SJCRH30 (cell line): ENCODE measurements at regions not wholly inside any gene's neighbourhood (a gene's known extent, or its start where the extent isn't known, plus 50 kb on each side); places are given as distances from the start of the nearest gene placed in this dataset.

Experiments
- DNase-seq, 2 experiments: peaks; one replicate each; pipeline ENCODE4 v3.0.0-alpha.2; 2015 to 2020
- H3K27ac ChIP-seq: fragments of 250-450 bp; sonication (Bioruptor Pico); 2 replicates; pipeline ENCODE4 v1.5.1; 2020; ENCODE audit warnings: mild to moderate bottlenecking, moderate library complexity
- H3K27me3 ChIP-seq: fragments of 250-450 bp; sonication (Bioruptor Pico); 2 replicates; pipeline ENCODE4 v1.5.1; 2020; ENCODE audit warnings: mild to moderate bottlenecking, moderate library complexity
- H3K36me3 ChIP-seq: fragments of 250-450 bp; sonication (Bioruptor Pico); 2 replicates; pipeline ENCODE4 v1.5.1; 2020; ENCODE audit warnings: mild to moderate bottlenecking, moderate library complexity
- H3K4me1 ChIP-seq: fragments of 250-450 bp; sonication (Bioruptor Pico); 2 replicates; pipeline ENCODE4 v1.5.1; 2020; ENCODE audit warnings: mild to moderate bottlenecking, moderate library complexity
- H3K4me3 ChIP-seq: fragments of 250-450 bp; sonication (Bioruptor Pico); 2 replicates; pipeline ENCODE4 v1.5.1; 2020; ENCODE audit warnings: mild to moderate bottlenecking, moderate library complexity
- H3K9me3 ChIP-seq: fragments of 250-450 bp; sonication (Bioruptor Pico); replicated peaks from 2 replicates; pipeline ENCODE4 v1.5.1; 2020; ENCODE audit warnings: mild to moderate bottlenecking, moderate library complexity

- no peak overlapping the region for H3K27ac ChIP-seq
- H3K36me3 ChIP-seq: no peaks in the 10 kb centered on the region
- no peak overlapping the region for H3K4me3 ChIP-seq
- H3K27me3 ChIP-seq: no peaks in the 10 kb centered on the region
- DNase-seq: no peak
- H3K4me1 ChIP-seq: no peaks in the 10 kb centered on the region
- H3K9me3 ChIP-seq: no peaks in the 10 kb centered on the region
Observed at GRCh38 chr4:173707658-173708419, 177.8 kb upstream of the HAND2 start.

- Histone ChIP-seq H3K27me3 (no peaks in the 10 kb centered on the region), H3K4me3 (no peak overlapping the region), H3K27ac (no peak overlapping the region), H3K36me3 (no peaks in the 10 kb centered on the region), H3K4me1 (no peaks in the 10 kb centered on the region), H3K9me3 (no peaks in the 10 kb centered on the region)
- DNase-seq: no peak
Observed at GRCh38 chr4:173704201-173704600, 174.2 kb upstream of the HAND2 start.

- no peaks in the 10 kb centered on the region for H3K36me3 ChIP-seq
- H3K27ac ChIP-seq: no peak overlapping the region
- no peak overlapping the region for H3K4me3 ChIP-seq
- H3K4me1 ChIP-seq: no peaks in the 10 kb centered on the region
- DNase-seq: no peak
- no peaks in the 10 kb centered on the region for H3K27me3 ChIP-seq
- H3K9me3 ChIP-seq: no peaks in the 10 kb centered on the region
Observed at GRCh38 chr4:173703021-173703420, 173.0 kb upstream of the HAND2 start.

- H3K9me3 ChIP-seq: no peaks in the 10 kb centered on the region
Observed at GRCh38 chr4:173700650-173701049, 170.6 kb upstream of the HAND2 start.

GRCh38 chr4:173699841-173700475, 169.9 kb upstream of the HAND2 start:
- DNase-seq: no peak
- Histone ChIP-seq H3K4me1 (no peaks in the 10 kb centered on the region), H3K36me3 (no peaks in the 10 kb centered on the region), H3K27ac (no peak overlapping the region), H3K27me3 (no peaks in the 10 kb centered on the region), H3K9me3 (no peaks in the 10 kb centered on the region), H3K4me3 (no peak overlapping the region)

More at GRCh38 chr4:173700650-173701049, 170.6 kb upstream of the HAND2 start:
- no peak for DNase-seq
- Histone ChIP-seq H3K27ac (no peak overlapping the region), H3K4me1 (no peaks in the 10 kb centered on the region), H3K36me3 (no peaks in the 10 kb centered on the region), H3K4me3 (no peak overlapping the region), H3K27me3 (no peaks in the 10 kb centered on the region)

- no peaks in the 10 kb centered on the region for H3K27me3 ChIP-seq
- no peak overlapping the region for H3K4me3 ChIP-seq
- DNase-seq: no peak
- H3K4me1 ChIP-seq: no peaks in the 10 kb centered on the region
- no peak overlapping the region for H3K27ac ChIP-seq
- no peaks in the 10 kb centered on the region for H3K36me3 ChIP-seq
- no peaks in the 10 kb centered on the region for H3K9me3 ChIP-seq
Observed at GRCh38 chr4:173698557-173699262, 168.7 kb upstream of the HAND2 start.

- Histone ChIP-seq H3K9me3 (no peaks in the 10 kb centered on the region), H3K4me3 (no peak overlapping the region), H3K27me3 (no peaks in the 10 kb centered on the region), H3K36me3 (no peaks in the 10 kb centered on the region), H3K4me1 (no peaks in the 10 kb centered on the region), H3K27ac (no peak overlapping the region)
- DNase-seq: no peak
Observed at GRCh38 chr4:173697840-173698239, 167.8 kb upstream of the HAND2 start.

- no peak overlapping the region for H3K4me3 ChIP-seq
- H3K36me3 ChIP-seq: no peaks in the 10 kb centered on the region
- H3K9me3 ChIP-seq: no peaks in the 10 kb centered on the region
- no peak for DNase-seq
- H3K4me1 ChIP-seq: no peaks in the 10 kb centered on the region
- H3K27me3 ChIP-seq: no peaks in the 10 kb centered on the region
- no peak overlapping the region for H3K27ac ChIP-seq
Observed at GRCh38 chr4:173696551-173696950, 166.5 kb upstream of the HAND2 start.

GRCh38 chr4:173696011-173696410, 166.0 kb upstream of the HAND2 start:
- DNase-seq: no peak
- no peaks in the 10 kb centered on the region for H3K9me3 ChIP-seq
- H3K36me3 ChIP-seq: no peaks in the 10 kb centered on the region
- no peak overlapping the region for H3K27ac ChIP-seq
- H3K4me1 ChIP-seq: no peaks in the 10 kb centered on the region
- no peaks in the 10 kb centered on the region for H3K27me3 ChIP-seq
- H3K4me3 ChIP-seq: no peak overlapping the region

GRCh38 chr4:173685831-173686210, 155.8 kb upstream of the HAND2 start:
- Histone ChIP-seq H3K4me1 (no peaks in the 10 kb centered on the region), H3K9me3 (no peaks in the 10 kb centered on the region), H3K4me3 (no peak overlapping the region), H3K27ac (no peak overlapping the region), H3K27me3 (no peaks in the 10 kb centered on the region), H3K36me3 (no peaks in the 10 kb centered on the region)
- DNase-seq: no peak

GRCh38 chr4:173685165-173685830, 155.3 kb upstream of the HAND2 start:
- H3K4me1 ChIP-seq: no peaks in the 10 kb centered on the region
- H3K27me3 ChIP-seq: no peaks in the 10 kb centered on the region
- no peak for DNase-seq
- no peaks in the 10 kb centered on the region for H3K36me3 ChIP-seq
- H3K9me3 ChIP-seq: no peaks in the 10 kb centered on the region
- H3K27ac ChIP-seq: no peak overlapping the region
- H3K4me3 ChIP-seq: no peak overlapping the region

GRCh38 chr4:173684223-173684622, 154.2 kb upstream of the HAND2 start:
- no peaks in the 10 kb centered on the region for H3K27me3 ChIP-seq
- no peaks in the 10 kb centered on the region for H3K36me3 ChIP-seq
- no peak overlapping the region for H3K27ac ChIP-seq
- no peaks in the 10 kb centered on the region for H3K4me1 ChIP-seq
- no peak overlapping the region for H3K4me3 ChIP-seq
- no peak for DNase-seq
- H3K9me3 ChIP-seq: no peaks in the 10 kb centered on the region

GRCh38 chr4:173682609-173683008, 152.6 kb upstream of the HAND2 start:
- Histone ChIP-seq H3K27ac (no peak overlapping the region), H3K4me1 (no peaks in the 10 kb centered on the region), H3K27me3 (no peaks in the 10 kb centered on the region), H3K4me3 (no peak overlapping the region), H3K9me3 (no peaks in the 10 kb centered on the region), H3K36me3 (no peaks in the 10 kb centered on the region)
- DNase-seq: no peak

- no peak overlapping the region for H3K27ac ChIP-seq
- no peaks in the 10 kb centered on the region for H3K27me3 ChIP-seq
- H3K4me1 ChIP-seq: no peaks in the 10 kb centered on the region
- H3K9me3 ChIP-seq: no peaks in the 10 kb centered on the region
- H3K36me3 ChIP-seq: no peaks in the 10 kb centered on the region
- no peak overlapping the region for H3K4me3 ChIP-seq
- no peak for DNase-seq
Observed at GRCh38 chr4:173680278-173680677, 150.2 kb upstream of the HAND2 start.

- no peak overlapping the region for H3K27ac ChIP-seq
- H3K9me3 ChIP-seq: no peaks in the 10 kb centered on the region
- no peak for DNase-seq
- no peaks in the 10 kb centered on the region for H3K4me1 ChIP-seq
- no peaks in the 10 kb centered on the region for H3K27me3 ChIP-seq
- no peak overlapping the region for H3K4me3 ChIP-seq
- no peaks in the 10 kb centered on the region for H3K36me3 ChIP-seq
Observed at GRCh38 chr4:173675446-173675845, 145.4 kb upstream of the HAND2 start.
